Thymus (tissue), 11 donors: ENCODE measurements at regions not wholly inside any gene's neighbourhood (a gene's known extent, or its start where the extent isn't known, plus 50 kb on each side); places are given as distances from the start of the nearest gene placed in this dataset.

Source experiments
- DNase-seq, 9 donors: peaks; one replicate each; pipeline ENCODE4 v3.0.0-alpha.2; 2013; ENCODE audit warnings: low spot score in 9 of 9, low read depth in 6 of 9, missing footprints in 1 of 9
- H3K27ac ChIP-seq, 2 donors: one replicate each; pipeline ENCODE4 v1.5.1; 2013; ENCODE audit warnings: control low read depth in 1 of 2, low read depth in 1 of 2, low read length in 1 of 2, mild to moderate bottlenecking in 1 of 2, moderate library complexity in 1 of 2
- H3K27me3 ChIP-seq, 2 donors: one replicate each; pipeline ENCODE4 v1.5.1; 2013; ENCODE audit warnings: low read length in 1 of 2; ENCODE audit not compliant: control insufficient read depth in 2 of 2, insufficient read depth in 1 of 2
- H3K36me3 ChIP-seq, 2 donors: one replicate each; pipeline ENCODE4 v1.5.1; 2013; ENCODE audit warnings: low read length in 1 of 2, mild to moderate bottlenecking in 1 of 2, moderate library complexity in 1 of 2; ENCODE audit not compliant: control insufficient read depth in 2 of 2, insufficient read depth in 2 of 2
- H3K4me1 ChIP-seq, 2 donors: one replicate each; pipeline ENCODE4 v1.5.1; 2013; ENCODE audit warnings: low read length in 2 of 2; ENCODE audit not compliant: control insufficient read depth in 2 of 2, insufficient read depth in 2 of 2
- H3K4me3 ChIP-seq, 2 donors: one replicate each; pipeline ENCODE4 v1.5.1; 2013; ENCODE audit warnings: low read length in 2 of 2, control low read depth in 1 of 2, mild to moderate bottlenecking in 1 of 2
- H3K9me3 ChIP-seq, 2 donors: one replicate each; pipeline ENCODE4 v1.5.1; 2013; ENCODE audit warnings: low read length in 1 of 2, mild to moderate bottlenecking in 1 of 2; ENCODE audit not compliant: control insufficient read depth in 2 of 2, insufficient read depth in 1 of 2
- WGBS: extraction: QIAGEN DNeasy Blood & Tissue Kit; methylation state at CpG from one replicate; pipeline ENCODE4 v1.1.7; 2013; 5-methylcytosine and 5-hydroxymethylcytosine counted together
- donor health status: healthy.

GRCh38 chr13:63041640-63042414 is 1626.2 kb upstream of the PCDH20 start:
- Histone ChIP-seq H3K4me3 (no peak overlapping the region), H3K36me3 (no peaks in the 10 kb centered on the region), H3K4me1 (no peaks in the 10 kb centered on the region), H3K9me3 (no peaks in the 10 kb centered on the region), H3K27ac (no peak overlapping the region), H3K27me3 (no peaks in the 10 kb centered on the region)
- no peak for DNase-seq
- 94% methylated on average over 4 of the region's 4 CpGs for WGBS

- no peaks in the 10 kb centered on the region for H3K27me3 ChIP-seq
- H3K27ac ChIP-seq: no peak overlapping the region
- H3K9me3 ChIP-seq: no peaks in the 10 kb centered on the region
- no peaks in the 10 kb centered on the region for H3K36me3 ChIP-seq
- WGBS: 89% methylated on average over 3 of the region's 3 CpGs
- DNase-seq: no peak
- H3K4me3 ChIP-seq: no peak overlapping the region
- no peaks in the 10 kb centered on the region for H3K4me1 ChIP-seq
Measured at GRCh38 chr13:63026285-63026797, 1610.7 kb upstream of the PCDH20 start.

GRCh38 chr13:63025741-63026140 is 1610.1 kb upstream of the PCDH20 start:
- no peaks in the 10 kb centered on the region for H3K9me3 ChIP-seq
- H3K27me3 ChIP-seq: no peaks in the 10 kb centered on the region
- WGBS: 90% methylated on average over 1 of the region's 1 CpG
- H3K27ac ChIP-seq: no peak overlapping the region
- H3K4me1 ChIP-seq: no peaks in the 10 kb centered on the region
- no peak for DNase-seq
- no peaks in the 10 kb centered on the region for H3K36me3 ChIP-seq
- no peak overlapping the region for H3K4me3 ChIP-seq

- no peak for DNase-seq
- Histone ChIP-seq H3K27ac (no peak overlapping the region), H3K36me3 (no peaks in the 10 kb centered on the region), H3K4me3 (no peak overlapping the region), H3K4me1 (no peaks in the 10 kb centered on the region), H3K27me3 (no peaks in the 10 kb centered on the region), H3K9me3 (no peaks in the 10 kb centered on the region)
- WGBS: 90% methylated on average over 3 of the region's 3 CpGs
Measured at GRCh38 chr13:63024458-63024857, 1608.8 kb upstream of the PCDH20 start.

GRCh38 chr13:63011996-63012395 is 1596.3 kb upstream of the PCDH20 start:
- no peak for DNase-seq
- H3K27ac ChIP-seq: no peak overlapping the region
- H3K9me3 ChIP-seq: peaks cover 3 to 8% of the 10 kb centered on the region in 2 donors
- H3K4me1 ChIP-seq: no peaks in the 10 kb centered on the region
- 96% methylated on average over 2 of the region's 2 CpGs for WGBS
- H3K27me3 ChIP-seq: no peaks in the 10 kb centered on the region
- no peak overlapping the region for H3K4me3 ChIP-seq
- no peaks in the 10 kb centered on the region for H3K36me3 ChIP-seq

- Histone ChIP-seq H3K27ac (no peak overlapping the region), H3K36me3 (no peaks in the 10 kb centered on the region), H3K9me3 (peaks cover 3 to 12% of the 10 kb centered on the region in 2 donors), H3K27me3 (no peaks in the 10 kb centered on the region), H3K4me1 (no peaks in the 10 kb centered on the region), H3K4me3 (no peak overlapping the region)
- DNase-seq: no peak
Measured at GRCh38 chr13:63010072-63010658, 1594.5 kb upstream of the PCDH20 start.

- no peak overlapping the region for H3K27ac ChIP-seq
- H3K4me1 ChIP-seq: no peaks in the 10 kb centered on the region
- no peak for DNase-seq
- H3K9me3 ChIP-seq: peaks cover 3 to 12% of the 10 kb centered on the region in 2 donors
- H3K4me3 ChIP-seq: no peak overlapping the region
- H3K36me3 ChIP-seq: no peaks in the 10 kb centered on the region
- H3K27me3 ChIP-seq: no peaks in the 10 kb centered on the region
Measured at GRCh38 chr13:63005625-63006024, 1590.0 kb upstream of the PCDH20 start.

GRCh38 chr13:62997696-62998095 is 1582.0 kb upstream of the PCDH20 start:
- 13% methylated on average over 1 of the region's 1 CpG for WGBS
- Histone ChIP-seq H3K27ac (peak overlapping the region in 1 of 2 donors; percentile 77), H3K4me1 (peaks cover 4 to 20% of the 10 kb centered on the region in 2 donors), H3K4me3 (no peak overlapping the region), H3K36me3 (no peaks in the 10 kb centered on the region), H3K27me3 (no peaks in the 10 kb centered on the region), H3K9me3 (no peaks in the 10 kb centered on the region)
- DNase-seq: peak in 2 of 9 donors; percentile 16 to 42

- no peaks in the 10 kb centered on the region for H3K9me3 ChIP-seq
- no peak overlapping the region for H3K4me3 ChIP-seq
- WGBS: 4% methylated on average over 2 of the region's 2 CpGs
Measured at GRCh38 chr13:62997038-62997599, 1581.5 kb upstream of the PCDH20 start.

More at GRCh38 chr13:62997038-62997599, 1581.5 kb upstream of the PCDH20 start:
- Histone ChIP-seq H3K27me3 (no peaks in the 10 kb centered on the region), H3K4me1 (peaks cover 4 to 20% of the 10 kb centered on the region in 2 donors), H3K36me3 (no peaks in the 10 kb centered on the region), H3K27ac (peak overlapping the region in 1 of 2 donors; percentile 77)
- peak in 5 of 9 donors; percentile 33 to 66 (median 45) for DNase-seq
